Common myeloid progenitor, CD34-positive (primary cell): ENCODE measurements at regions not wholly inside any gene's neighbourhood (a gene's known extent, or its start where the extent isn't known, plus 50 kb on each side); places are given as distances from the start of the nearest gene placed in this dataset.

Source experiments
- CTCF ChIA-PET: fragments of 350-600 bp; sonication (Branson Sonifier 250); formaldehyde crosslinking; loops from one replicate; lab custom pipeline; 2021; ENCODE audit warnings: antibody characterized with exemption; lab: Charles Lee
- POLR2A ChIA-PET: fragments of 350-600 bp; sonication (Branson Sonifier 250); formaldehyde crosslinking; loops from one replicate; lab custom pipeline; 2021; ENCODE audit warnings: antibody characterized with exemption; lab: Charles Lee
- DNase-seq, 3 donors: peaks; one replicate each; pipeline versions ENCODE4 v3.0.0 to v3.0.0-alpha.2; 2013
- H3K27ac ChIP-seq, 2 experiments: 1 replicate in 1 of 2; 2 replicates in 1 of 2; pipeline ENCODE4 v1.7.0; 2013; ENCODE audit warnings: inconsistent platforms in 2 of 2, low read length in 2 of 2, mild to moderate bottlenecking in 2 of 2, low read depth in 1 of 2, moderate library complexity in 1 of 2; ENCODE audit not compliant: severe bottlenecking in 2 of 2, insufficient read depth in 1 of 2, poor library complexity in 1 of 2
- H3K27me3 ChIP-seq, 5 experiments: replicated peaks in 2 of 5; 1 replicate in 3 of 5; 2 replicates in 2 of 5; pipeline versions ENCODE4 v1.6.1 to v1.7.0; 2013; ENCODE audit warnings: low read length in 4 of 5, mild to moderate bottlenecking in 2 of 5, moderate library complexity in 2 of 5, inconsistent platforms in 1 of 5; ENCODE audit not compliant: insufficient read depth in 5 of 5, control insufficient read depth in 4 of 5
- H3K36me3 ChIP-seq, 4 experiments: 1 replicate in 2 of 4; 2 replicates in 2 of 4; pipeline versions ENCODE4 v1.6.1 to v1.7.0; 2013; ENCODE audit warnings: low read length in 3 of 4, control low read depth in 1 of 4, mild to moderate bottlenecking in 1 of 4; ENCODE audit not compliant: control insufficient read depth in 4 of 4, insufficient read depth in 4 of 4
- H3K4me1 ChIP-seq, 4 experiments: 1 replicate in 3 of 4; 2 replicates in 1 of 4; pipeline versions ENCODE4 v1.6.1 to v1.7.1; 2013; ENCODE audit warnings: low read length in 3 of 4, mild to moderate bottlenecking in 3 of 4, control low read depth in 1 of 4, inconsistent platforms in 1 of 4, moderate library complexity in 1 of 4; ENCODE audit not compliant: control insufficient read depth in 4 of 4, insufficient read depth in 4 of 4; ENCODE audit errors: control extremely low read depth in 1 of 4
- H3K4me3 ChIP-seq, 7 experiments: 1 replicate in 4 of 7; 2 replicates in 3 of 7; pipeline versions ENCODE4 v1.5.1 to v1.7.0; 2013; ENCODE audit warnings: mild to moderate bottlenecking in 7 of 7, low read length in 6 of 7, moderate library complexity in 6 of 7, inconsistent platforms in 2 of 7, low read depth in 2 of 7, control low read depth in 1 of 7; ENCODE audit not compliant: insufficient read depth in 4 of 7, control insufficient read depth in 1 of 7; ENCODE audit errors: extremely low read depth in 1 of 7
- H3K9me3 ChIP-seq, 5 experiments: 1 replicate in 4 of 5; 2 replicates in 1 of 5; pipeline versions ENCODE4 v1.6.1 to v1.7.1; 2013; ENCODE audit warnings: low read length in 4 of 5, mild to moderate bottlenecking in 2 of 5, inconsistent platforms in 1 of 5, low read depth in 1 of 5, moderate library complexity in 1 of 5; ENCODE audit not compliant: control insufficient read depth in 4 of 5, insufficient read depth in 2 of 5; ENCODE audit errors: control extremely low read depth in 1 of 5
- WGBS: methylation state at CpG from one replicate; pipeline ENCODE4 v1.1.5; 2013; ENCODE audit not compliant: insufficient coverage; 5-methylcytosine and 5-hydroxymethylcytosine counted together

GRCh38 chr14:81638656-81639280 lies 105.1 kb upstream of the SEL1L start:
- Histone ChIP-seq H3K9me3 (no peaks in the 10 kb centered on the region), H3K27ac (no peak overlapping the region), H3K4me1 (no peaks in the 10 kb centered on the region), H3K27me3 (no peaks in the 10 kb centered on the region), H3K36me3 (no peaks in the 10 kb centered on the region), H3K4me3 (no peak overlapping the region)
- ChIA-PET POLR2A (no interaction called here), CTCF (no interaction called here)
- no peak for DNase-seq
- 100% methylated on average over 1 of the region's 3 CpGs for WGBS

GRCh38 chr14:81653626-81654025 lies 120.0 kb upstream of the SEL1L start:
- H3K36me3 ChIP-seq, result no peaks in the 10 kb centered on the region
- DNase-seq, result no peak
- no peaks in the 10 kb centered on the region for H3K4me1 ChIP-seq
- WGBS, result 89% methylated on average over 1 of the region's 2 CpGs
- no peaks in the 10 kb centered on the region for H3K9me3 ChIP-seq
- CTCF ChIA-PET, result no interaction called here
- H3K27ac ChIP-seq, result no peak overlapping the region
- H3K27me3 ChIP-seq, result peaks cover 0 to 1% (median 0%) of the 10 kb centered on the region in 5 experiments
- POLR2A ChIA-PET, result no interaction called here
- no peak overlapping the region for H3K4me3 ChIP-seq

- no peak for DNase-seq
- POLR2A ChIA-PET, result no interaction called here
- Histone ChIP-seq H3K27ac (no peak overlapping the region), H3K27me3 (peaks cover 0 to 1% (median 0%) of the 10 kb centered on the region in 5 experiments), H3K36me3 (no peaks in the 10 kb centered on the region), H3K9me3 (no peaks in the 10 kb centered on the region), H3K4me3 (no peak overlapping the region), H3K4me1 (no peaks in the 10 kb centered on the region)
- WGBS, result 95% methylated on average over 3 of the region's 6 CpGs
- CTCF ChIA-PET, result no interaction called here
These were observed 122.0 kb upstream of the SEL1L start for GRCh38 chr14:81655423-81656314.

- WGBS, result 61% methylated on average over 3 of the region's 4 CpGs
- no peaks in the 10 kb centered on the region for H3K36me3 ChIP-seq
- ChIA-PET CTCF (no interaction called here), POLR2A (no interaction called here)
- no peaks in the 10 kb centered on the region for H3K9me3 ChIP-seq
- no peak overlapping the region for H3K27ac ChIP-seq
- peaks cover 0 to 1% (median 0%) of the 10 kb centered on the region in 5 experiments for H3K27me3 ChIP-seq
- H3K4me3 ChIP-seq, result no peak overlapping the region
- no peak for DNase-seq
- H3K4me1 ChIP-seq, result no peaks in the 10 kb centered on the region
These were observed 123.2 kb upstream of the SEL1L start for GRCh38 chr14:81656811-81657210.

GRCh38 chr14:81662066-81662465 lies 128.4 kb upstream of the SEL1L start:
- Histone ChIP-seq H3K36me3 (no peaks in the 10 kb centered on the region), H3K27ac (no peak overlapping the region), H3K4me1 (no peaks in the 10 kb centered on the region), H3K27me3 (no peaks in the 10 kb centered on the region), H3K4me3 (no peak overlapping the region), H3K9me3 (no peaks in the 10 kb centered on the region)
- CTCF ChIA-PET, result interaction anchor here (0.6 kb wide), 1 partner anchor 219 kb away, joined by 3 read pairs; no protein-coding TSS in a partner anchor
- POLR2A ChIA-PET, result no interaction called here
- 63% methylated on average over 5 of the region's 5 CpGs for WGBS
- DNase-seq, result no peak

- Histone ChIP-seq H3K4me3 (no peak overlapping the region), H3K27ac (no peak overlapping the region), H3K36me3 (no peaks in the 10 kb centered on the region), H3K27me3 (no peaks in the 10 kb centered on the region), H3K9me3 (no peaks in the 10 kb centered on the region), H3K4me1 (no peaks in the 10 kb centered on the region)
- 90% methylated on average over 1 of the region's 2 CpGs for WGBS
- POLR2A ChIA-PET, result no interaction called here
- no peak for DNase-seq
- CTCF ChIA-PET, result interaction anchor here (0.6 kb wide), 1 partner anchor 218 kb away, joined by 3 read pairs; no protein-coding TSS in a partner anchor
These were observed 129.0 kb upstream of the SEL1L start for GRCh38 chr14:81662570-81663197.
